HCT116 (cell line): ENCODE measurements at regions not wholly inside any gene's neighbourhood (a gene's known extent, or its start where the extent isn't known, plus 50 kb on each side); places are given as distances from the start of the nearest gene placed in this dataset.

Experiments used
- ATAC-seq: fragments of 200-7000 bp; cut with Tn5 transposase; 2 replicates; pipeline ENCODE4 v1.9.1; 2020; ENCODE audit warnings: mild to moderate bottlenecking, moderate library complexity
- BruUV-seq: library from RNA; stranded (reverse); fragments of 400-500 nt; replicated peaks from 2 replicates; lab custom pipeline; 2021; lab: Mats Ljungman, UMichigan
- CTCF ChIA-PET: fragments of 300-600 bp; sonication (Branson Sonifier 250); formaldehyde crosslinking; loops from one replicate; lab custom pipeline; 2021; ENCODE audit warnings: antibody characterized with exemption; lab: Charles Lee
- POLR2A ChIA-PET: fragments of 300-600, 350-600 bp; sonication (Branson Sonifier 250); formaldehyde crosslinking; loops from one replicate; lab custom pipeline; 2021; ENCODE audit warnings: antibody characterized with exemption; lab: Charles Lee
- RAD21 ChIA-PET, 2 experiments: fragments of 300-600 bp; sonication (Branson Sonifier 250); formaldehyde crosslinking; loops; one replicate each; lab custom pipeline; 2023; ENCODE audit warnings: low total read pairs in 2 of 2; ENCODE audit not compliant: uncharacterized antibody in 2 of 2, unreplicated experiment in 2 of 2, low non-redundant PET in 1 of 2; lab: Charles Lee
- DNase-seq: peaks from one replicate; pipeline ENCODE4 v3.0.0-alpha.2; 2010; ENCODE audit warnings: low read depth, low spot score
- H2AFZ ChIP-seq: fragments of 200-600 bp; shearing (Covaris generic), sonication (generic); 2 replicates; pipeline ENCODE4 v1.6.1; 2017; ENCODE audit warnings: low read depth, mixed run types, mixed read lengths, antibody characterized with exemption, low read length; ENCODE audit not compliant: poor library complexity, severe bottlenecking
- H3K27ac ChIP-seq: 2 replicates; pipeline ENCODE4 v1.5.1; 2012; ENCODE audit warnings: low read depth, low read length
- H3K27me3 ChIP-seq: fragments of 200-600 bp; sonication (generic); 2 replicates; pipeline ENCODE4 v1.6.1; 2016; ENCODE audit warnings: mixed run types, low read length, mixed read lengths; ENCODE audit not compliant: insufficient read depth
- H3K36me3 ChIP-seq, 2 experiments: fragments of 200-500 bp in 1 of 2; fragments of 200-600 bp in 1 of 2; sonication (Bioruptor generic) in 1 of 2; sonication (generic) in 1 of 2; 2 replicates each; pipeline versions ENCODE4 v1.5.1 to v1.6.1; 2014 to 2016; ENCODE audit warnings: low read length in 2 of 2, inconsistent platforms in 1 of 2, mixed read lengths in 1 of 2, mixed run types in 1 of 2; ENCODE audit not compliant: insufficient read depth in 2 of 2, control insufficient read depth in 1 of 2
- H3K4me1 ChIP-seq, 2 experiments: fragments of 200-600 bp in 1 of 2; sonication (generic) in 1 of 2; 2 replicates each; pipeline versions ENCODE4 v1.5.1 to v1.6.1; 2012 to 2017; ENCODE audit warnings: low read length in 2 of 2, inconsistent platforms in 1 of 2, mild to moderate bottlenecking in 1 of 2, mixed read lengths in 1 of 2, mixed run types in 1 of 2, moderate library complexity in 1 of 2; ENCODE audit not compliant: insufficient read depth in 2 of 2, control insufficient read depth in 1 of 2
- H3K4me2 ChIP-seq: fragments of 200-600 bp; sonication (generic); 2 replicates; pipeline ENCODE4 v1.6.1; 2017; ENCODE audit warnings: mixed run types, low read length, mixed read lengths
- H3K4me3 ChIP-seq, 2 experiments: fragments of 200-600 bp in 1 of 2; sonication (generic) in 1 of 2; replicated peaks in 1 of 2; 2 replicates each; pipeline ENCODE4 v1.5.1; 2011 to 2016; ENCODE audit warnings: low read length in 2 of 2, control low read depth in 1 of 2, low read depth in 1 of 2, mild to moderate bottlenecking in 1 of 2, mixed read lengths in 1 of 2, mixed run types in 1 of 2
- H3K79me2 ChIP-seq: fragments of 200-600 bp; sonication (generic); 2 replicates; pipeline ENCODE4 v1.6.1; 2017; ENCODE audit warnings: mild to moderate bottlenecking, mixed run types, low read length, moderate library complexity, mixed read lengths; ENCODE audit not compliant: insufficient read depth
- H3K9ac ChIP-seq: fragments of 200-600 bp; sonication (generic); 2 replicates; pipeline ENCODE4 v1.6.1; 2016; ENCODE audit warnings: low read length, mixed read lengths
- H3K9me2 ChIP-seq: fragments of 200-600 bp; sonication (generic), shearing (Covaris generic); 2 replicates; pipeline ENCODE4 v1.6.1; 2017; ENCODE audit warnings: mixed run types, mild to moderate bottlenecking, moderate library complexity; ENCODE audit not compliant: insufficient read depth
- H3K9me3 ChIP-seq, 2 experiments: fragments of 200-500 bp in 1 of 2; fragments of 200-600 bp in 1 of 2; sonication (Bioruptor generic) in 1 of 2; sonication (generic) in 1 of 2; 2 replicates each; pipeline ENCODE4 v1.6.1; 2014 to 2017; ENCODE audit warnings: low read length in 2 of 2, mixed read lengths in 2 of 2, inconsistent platforms in 1 of 2, low read depth in 1 of 2, mild to moderate bottlenecking in 1 of 2, mixed run types in 1 of 2, moderate library complexity in 1 of 2; ENCODE audit not compliant: control insufficient read depth in 1 of 2, insufficient read depth in 1 of 2
- H4K20me1 ChIP-seq: fragments of 200-600 bp; sonication (generic), shearing (Covaris generic); 2 replicates; pipeline ENCODE4 v1.6.1; 2017; ENCODE audit warnings: mixed run types, mild to moderate bottlenecking, moderate library complexity; ENCODE audit not compliant: insufficient read depth
- CBX3 ChIP-seq: IDR thresholded peaks from 2 replicates; pipeline ENCODE4 v1.6.1; 2012; ENCODE audit warnings: low read depth
- CEBPB ChIP-seq: IDR thresholded peaks from 2 replicates; pipeline ENCODE4 v1.6.1; 2012; ENCODE audit warnings: low read depth
- EGR1 ChIP-seq: IDR thresholded peaks from 2 replicates; pipeline ENCODE4 v1.6.1; 2012; ENCODE audit warnings: low read depth
- ELF1 ChIP-seq: IDR thresholded peaks from 2 replicates; pipeline ENCODE4 v1.6.1; 2012; ENCODE audit warnings: low read depth, borderline replicate concordance
- JUND ChIP-seq: IDR thresholded peaks from 2 replicates; pipeline ENCODE4 v1.6.1; 2012
- POLR2AphosphoS5 ChIP-seq: IDR thresholded peaks from 2 replicates; pipeline ENCODE4 v1.6.1; 2011; ENCODE audit warnings: mild to moderate bottlenecking, low read depth, low read length, moderate library complexity
- SIN3A ChIP-seq: IDR thresholded peaks from 2 replicates; pipeline ENCODE4 v1.6.1; 2012; ENCODE audit warnings: low read depth
- SRF ChIP-seq: IDR thresholded peaks from 2 replicates; pipeline ENCODE4 v1.6.1; 2012; ENCODE audit warnings: low read depth
- TCF7L2 ChIP-seq: IDR thresholded peaks from 2 replicates; pipeline ENCODE4 v1.7.0; 2011; ENCODE audit warnings: borderline replicate concordance, inconsistent platforms; ENCODE audit not compliant: insufficient read depth, insufficient read length; ENCODE audit errors: extremely low read depth
- intact Hi-C: fragments of 100-400 bp; cut with micrococcal nuclease; formaldehyde crosslinking; loops from 2 replicates; pipeline ENCODE4 v1.10.0; 2022
- TF ChIP-seq, protein P1 (sequence below): IDR thresholded peaks from 2 replicates; pipeline ENCODE4 v1.6.1; 2012
- TF ChIP-seq, protein P2 (sequence below): IDR thresholded peaks from 2 replicates; pipeline ENCODE4 v1.6.1; 2012

DNA sequence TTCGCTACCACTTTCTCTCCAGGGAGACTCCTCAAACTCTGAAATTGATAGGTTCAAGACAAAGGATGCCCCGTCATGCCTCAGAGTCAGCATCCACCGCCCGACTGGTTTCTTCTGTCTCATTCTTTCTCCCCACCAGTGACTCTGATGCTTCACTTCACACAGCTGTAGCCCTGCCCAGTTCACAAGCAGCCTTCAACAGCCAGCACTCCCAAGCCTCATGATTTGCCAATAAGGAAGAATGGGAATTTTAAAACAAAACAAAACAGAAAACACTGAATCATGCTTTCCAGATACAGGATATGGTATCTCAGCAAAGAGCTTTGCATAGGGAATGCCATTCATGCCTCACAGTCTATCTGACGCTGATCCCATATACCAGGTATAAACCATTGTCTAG lies 371.2 kb upstream of the RORB start:
- Histone ChIP-seq H4K20me1 (no peaks in the 10 kb centered on the region; the same call in 1 of the 2 replicates), H3K79me2 (no peaks in the 10 kb centered on the region), H3K36me3 (no peaks in the 10 kb centered on the region), H3K27ac (no peak overlapping the region), H3K27me3 (no peaks in the 10 kb centered on the region), H3K4me3 (no peak overlapping the region), H2AFZ (no peak overlapping the region), H3K9ac (no peak overlapping the region), H3K9me3 (peaks cover 0 to 2% of the 10 kb centered on the region in 2 experiments; a peak in 1 of 4 replicates), H3K9me2 (no peaks in the 10 kb centered on the region)
- DNase-seq = no peak
- CTCF ChIA-PET = no interaction called here
- no peak for ATAC-seq
- RAD21 ChIA-PET = no interaction called here
- POLR2A ChIA-PET = no interaction called here
- BruUV-seq = no TSS peak
- intact Hi-C loops = no loop called here
- TF ChIP-seq SIN3A = no peak
- TF ChIP-seq, all 23 proteins: peak for 0
- H3K4me1 ChIP-seq = no peaks in the 10 kb centered on the region
- no peak overlapping the region for H3K4me2 ChIP-seq

DNA sequence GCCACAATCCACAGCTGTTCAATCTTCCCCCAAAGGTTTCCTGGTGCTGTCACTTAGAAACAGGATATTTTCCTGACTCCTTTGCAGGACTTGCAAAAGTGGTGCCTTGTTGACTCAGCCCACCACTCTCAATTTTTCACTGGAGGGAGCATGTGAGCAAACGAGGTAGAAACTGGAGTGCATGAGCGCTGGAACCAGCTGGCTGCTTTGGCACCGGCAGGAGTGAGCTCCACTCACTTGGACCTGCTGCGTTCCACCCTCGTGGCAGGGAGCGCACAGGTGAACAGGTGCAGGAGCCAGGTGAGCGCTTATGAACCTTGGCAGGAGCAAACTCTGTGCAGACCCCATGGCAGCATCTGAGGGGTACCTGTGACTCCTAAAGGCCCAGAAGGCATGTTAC lies 364.1 kb upstream of the RORB start:
- POLR2A ChIA-PET = no interaction called here
- Histone ChIP-seq H3K36me3 (no peaks in the 10 kb centered on the region), H3K27me3 (no peaks in the 10 kb centered on the region), H3K9me2 (no peaks in the 10 kb centered on the region)
- RAD21 ChIA-PET = no interaction called here
- TF ChIP-seq, protein P1, sequence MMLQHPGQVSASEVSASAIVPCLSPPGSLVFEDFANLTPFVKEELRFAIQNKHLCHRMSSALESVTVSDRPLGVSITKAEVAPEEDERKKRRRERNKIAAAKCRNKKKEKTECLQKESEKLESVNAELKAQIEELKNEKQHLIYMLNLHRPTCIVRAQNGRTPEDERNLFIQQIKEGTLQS = no peak
- TF ChIP-seq CBX3 (no peak), POLR2AphosphoS5 (no peak), EGR1 (no peak), SRF (no peak), CEBPB (no peak), JUND (no peak), ELF1 (no peak), TCF7L2 (no peak)
- TF ChIP-seq, protein P2, sequence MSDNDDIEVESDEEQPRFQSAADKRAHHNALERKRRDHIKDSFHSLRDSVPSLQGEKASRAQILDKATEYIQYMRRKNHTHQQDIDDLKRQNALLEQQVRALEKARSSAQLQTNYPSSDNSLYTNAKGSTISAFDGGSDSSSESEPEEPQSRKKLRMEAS = no peak
- TF ChIP-seq, all 23 proteins: peak for 0
- no peak for ATAC-seq
- Histone ChIP-seq H2AFZ (no peak overlapping the region), H4K20me1 (no peaks in the 10 kb centered on the region), H3K4me1 (no peaks in the 10 kb centered on the region), H3K4me3 (no peak overlapping the region), H3K4me2 (no peak overlapping the region), H3K9ac (no peak overlapping the region), H3K79me2 (no peaks in the 10 kb centered on the region), H3K9me3 (peaks cover 0 to 2% of the 10 kb centered on the region in 2 experiments; a peak in 1 of 4 replicates), H3K27ac (no peak overlapping the region)
- DNase-seq = no peak
- intact Hi-C loops = no loop called here
- CTCF ChIA-PET = no interaction called here
- BruUV-seq = no TSS peak
